GM23248 (cell line): ENCODE measurements at regions not wholly inside any gene's neighbourhood (a gene's known extent, or its start where the extent isn't known, plus 50 kb on each side); places are given as distances from the start of the nearest gene placed in this dataset.

Source experiments
- EZH2 ChIP-seq: fragments of 200-600 bp; sonication (generic); IDR thresholded peaks from 2 replicates; pipeline ENCODE4 v1.6.1; 2018; ENCODE audit warnings: antibody characterized with exemption, mild to moderate bottlenecking; ENCODE audit not compliant: insufficient read depth, poor library complexity, severe bottlenecking
- EZH2phosphoT487 ChIP-seq: fragments of 200-600 bp; sonication (generic); IDR thresholded peaks from 2 replicates; pipeline ENCODE4 v1.6.1; 2018; ENCODE audit warnings: antibody characterized with exemption, moderate library complexity, mild to moderate bottlenecking, low read depth; ENCODE audit not compliant: insufficient read depth

DNA sequence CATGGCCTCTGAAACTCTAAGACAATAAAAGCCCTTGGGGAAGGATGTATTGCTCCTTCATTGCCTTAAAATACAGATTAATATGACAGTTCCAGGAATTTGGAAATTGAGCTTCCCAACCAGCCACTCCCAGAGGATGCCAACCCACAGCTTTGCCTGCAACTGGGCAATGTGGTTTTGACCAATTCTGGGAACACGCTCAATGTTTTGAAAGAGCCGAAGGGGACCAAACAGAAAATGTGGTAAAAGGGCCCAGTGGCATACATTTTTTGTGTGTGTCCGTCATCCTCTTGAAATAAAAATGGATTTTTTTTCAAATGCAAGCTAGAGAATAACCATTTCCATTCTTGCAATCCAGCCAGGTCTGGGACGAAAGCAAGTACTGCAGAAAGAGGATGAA lies 88.3 kb upstream of the PLEKHG7 start:
- TF ChIP-seq EZH2 = no peak
- TF ChIP-seq EZH2phosphoT487 = no peak
